H1 (cell line): ENCODE measurements at regions not wholly inside any gene's neighbourhood (a gene's known extent, or its start where the extent isn't known, plus 50 kb on each side); places are given as distances from the start of the nearest gene placed in this dataset.

Experiments used
- CTCF ChIA-PET: fragments of 300-600 bp; sonication (Branson Sonifier 250); formaldehyde crosslinking; loops from one replicate; lab custom pipeline; 2021; ENCODE audit not compliant: partially characterized antibody; lab: Charles Lee
- POLR2A ChIA-PET: fragments of 300-600 bp; sonication (Branson Sonifier 250); formaldehyde crosslinking; loops from one replicate; lab custom pipeline; 2021; ENCODE audit warnings: inconsistent platforms; ENCODE audit not compliant: partially characterized antibody; lab: Charles Lee
- DNase-seq, 2 experiments: peaks; one replicate each; pipeline versions ENCODE4 v3.0.0 to v3.0.0-alpha.2; 2010 to 2022; ENCODE audit warnings: low spot score in 2 of 2, low read depth in 1 of 2, mixed read lengths in 1 of 2
- FAIRE-seq: peaks from 2 replicates; lab custom pipeline; 2011; peaks lifted over from hg19 to GRCh38; lab: Jason Lieb, UNC
- H2AFZ ChIP-seq: 2 replicates; pipeline ENCODE4 v1.8.1; 2012; ENCODE audit warnings: low read length, inconsistent platforms
- H2AK5ac ChIP-seq: 2 replicates; pipeline ENCODE4 v1.6.1; 2013; ENCODE audit warnings: low read depth, low read length
- H2BK120ac ChIP-seq: replicated peaks from 2 replicates; pipeline ENCODE3; 2013; ENCODE audit warnings: low read depth, low read length, inconsistent platforms
- H2BK12ac ChIP-seq: 2 replicates; pipeline ENCODE4 v1.6.1; 2013; ENCODE audit warnings: low read depth, low read length
- H2BK15ac ChIP-seq: 2 replicates; pipeline ENCODE4 v1.6.1; 2013; ENCODE audit warnings: low read length
- H2BK20ac ChIP-seq: 2 replicates; pipeline ENCODE4 v1.6.1; 2013; ENCODE audit warnings: low read length
- H2BK5ac ChIP-seq: 2 replicates; pipeline ENCODE4 v1.6.1; 2013; ENCODE audit warnings: low read depth, low read length
- H3K14ac ChIP-seq: 2 replicates; pipeline ENCODE4 v1.6.1; 2013; ENCODE audit warnings: inconsistent platforms; ENCODE audit not compliant: insufficient read length
- H3K18ac ChIP-seq: 2 replicates; pipeline ENCODE4 v1.6.1; 2013; ENCODE audit warnings: low read length; ENCODE audit errors: extremely low read depth
- H3K23ac ChIP-seq: 2 replicates; pipeline ENCODE4 v1.6.1; 2013; ENCODE audit warnings: inconsistent platforms; ENCODE audit not compliant: insufficient read length
- H3K23me2 ChIP-seq: 2 replicates; pipeline ENCODE4 v1.6.1; 2013; ENCODE audit warnings: low read depth, low read length
- H3K27ac ChIP-seq: 2 replicates; pipeline ENCODE4 v1.6.1; 2011; ENCODE audit warnings: low read depth, low read length, inconsistent platforms
- H3K27me3 ChIP-seq, 4 experiments: replicated peaks in 1 of 4; 1 replicate in 1 of 4; 2 replicates in 3 of 4; pipeline versions ENCODE4 v1.6.1 to v1.8.1; 2011 to 2013; ENCODE audit warnings: low read length in 3 of 4, mild to moderate bottlenecking in 3 of 4, inconsistent platforms in 2 of 4, mixed read lengths in 2 of 4, moderate library complexity in 1 of 4; ENCODE audit not compliant: control insufficient read depth in 3 of 4, insufficient read depth in 3 of 4; ENCODE audit errors: extremely low read depth in 1 of 4
- H3K36me3 ChIP-seq, 4 experiments: 2 replicates each; pipeline versions ENCODE4 v1.6.1 to v1.8.1; 2011 to 2013; ENCODE audit warnings: mild to moderate bottlenecking in 4 of 4, low read length in 3 of 4, moderate library complexity in 2 of 4, control low read depth in 1 of 4, inconsistent platforms in 1 of 4; ENCODE audit not compliant: insufficient read depth in 4 of 4, control insufficient read depth in 2 of 4
- H3K4ac ChIP-seq: replicated peaks from 2 replicates; pipeline ENCODE3; 2013; ENCODE audit warnings: low read length, low read depth, mixed read lengths, inconsistent platforms; ENCODE audit not compliant: insufficient read length
- H3K4me1 ChIP-seq, 4 experiments: replicated peaks in 1 of 4; 1 replicate in 1 of 4; 2 replicates in 3 of 4; pipeline versions ENCODE4 v1.6.1 to v1.8.1; 2011 to 2013; ENCODE audit warnings: low read length in 3 of 4, inconsistent platforms in 2 of 4, mixed read lengths in 1 of 4; ENCODE audit not compliant: insufficient read depth in 4 of 4, control insufficient read depth in 3 of 4
- H3K4me2 ChIP-seq, 2 experiments: 2 replicates each; pipeline versions ENCODE4 v1.6.1 to v1.8.1; 2011 to 2013; ENCODE audit warnings: low read depth in 2 of 2, low read length in 2 of 2, control low read depth in 1 of 2, inconsistent platforms in 1 of 2, mild to moderate bottlenecking in 1 of 2; ENCODE audit not compliant: insufficient read depth in 1 of 2
- H3K4me3 ChIP-seq, 4 experiments: fragments of 200-600, 300-600 bp in 1 of 4; sonication (generic), shearing (Covaris generic), sonication (Bioruptor Twin) in 1 of 4; 2 replicates each; pipeline versions ENCODE4 v1.5.1 to v1.8.1; 2011 to 2016; ENCODE audit warnings: low read length in 4 of 4, low read depth in 3 of 4, control low read depth in 2 of 4, inconsistent platforms in 2 of 4, mild to moderate bottlenecking in 2 of 4, mixed read lengths in 1 of 4, moderate library complexity in 1 of 4; ENCODE audit not compliant: insufficient read depth in 2 of 4; ENCODE audit errors: extremely low read depth in 1 of 4
- H3K56ac ChIP-seq: replicated peaks from 2 replicates; pipeline ENCODE3; 2013; ENCODE audit warnings: low read depth, mild to moderate bottlenecking, mixed read lengths, low read length, inconsistent platforms; ENCODE audit not compliant: insufficient read length
- H3K79me1 ChIP-seq: 2 replicates; pipeline ENCODE4 v1.6.1; 2013; ENCODE audit warnings: low read depth, low read length, control low read depth
- H3K79me2 ChIP-seq, 2 experiments: 2 replicates each; pipeline versions ENCODE4 v1.6.1 to v1.8.1; 2012 to 2013; ENCODE audit warnings: low read length in 2 of 2, mild to moderate bottlenecking in 2 of 2, inconsistent platforms in 1 of 2; ENCODE audit not compliant: insufficient read depth in 2 of 2, control insufficient read depth in 1 of 2
- H3K9ac ChIP-seq, 4 experiments: replicated peaks in 1 of 4; 1 replicate in 1 of 4; 2 replicates in 3 of 4; pipeline versions ENCODE4 v1.6.1 to v1.8.1; 2011 to 2013; ENCODE audit warnings: low read depth in 3 of 4, low read length in 3 of 4, control low read depth in 2 of 4, mild to moderate bottlenecking in 2 of 4, moderate library complexity in 2 of 4, inconsistent platforms in 1 of 4; ENCODE audit errors: extremely low read depth in 1 of 4
- H3K9me3 ChIP-seq, 2 experiments: 2 replicates each; pipeline versions ENCODE4 v1.6.1 to v1.8.1; 2012 to 2013; ENCODE audit warnings: mild to moderate bottlenecking in 2 of 2, moderate library complexity in 2 of 2, control low read depth in 1 of 2, inconsistent platforms in 1 of 2, low read depth in 1 of 2, low read length in 1 of 2, mixed read lengths in 1 of 2; ENCODE audit not compliant: insufficient read depth in 2 of 2
- H4K20me1 ChIP-seq, 2 experiments: replicated peaks in 1 of 2; 2 replicates each; pipeline versions ENCODE3 to v1.8.1; 2011 to 2013; ENCODE audit warnings: inconsistent platforms in 2 of 2, low read length in 2 of 2, mild to moderate bottlenecking in 1 of 2; ENCODE audit not compliant: insufficient read depth in 2 of 2, control insufficient read depth in 1 of 2
- H4K5ac ChIP-seq: 2 replicates; pipeline ENCODE4 v1.6.1; 2013; ENCODE audit warnings: low read length, low read depth, mixed read lengths, inconsistent platforms; ENCODE audit not compliant: insufficient read length
- H4K8ac ChIP-seq: 2 replicates; pipeline ENCODE4 v1.8.0; 2013; ENCODE audit warnings: mild to moderate bottlenecking, moderate library complexity, low read length, inconsistent platforms; ENCODE audit not compliant: insufficient read depth; ENCODE audit errors: extremely low read depth
- H4K91ac ChIP-seq: replicated peaks from 2 replicates; pipeline ENCODE3; 2013; ENCODE audit warnings: low read length, mixed read lengths, inconsistent platforms; ENCODE audit not compliant: insufficient read length
- CBX5 ChIP-seq: fragments of 300-800, 300-1000 bp; sonication (generic); IDR thresholded peaks from 2 replicates; pipeline ENCODE4 v1.7.1; 2016; ENCODE audit warnings: antibody characterized with exemption, low read length, low read depth
- CHD1 ChIP-seq: IDR thresholded peaks from 2 replicates; pipeline ENCODE4 v1.6.1; 2012; ENCODE audit warnings: low read depth, low read length, improper control_type of control experiment
- HDAC6 ChIP-seq: IDR thresholded peaks from one replicate; pipeline ENCODE4 v1.7.1; 2012; ENCODE audit warnings: low read depth, mild to moderate bottlenecking, inconsistent platforms, low read length, moderate library complexity
- KDM4A ChIP-seq: IDR thresholded peaks from one replicate; pipeline ENCODE4 v1.7.1; 2012; ENCODE audit warnings: low read depth, mild to moderate bottlenecking, moderate library complexity, low read length, inconsistent platforms; ENCODE audit not compliant: severe bottlenecking
- RAD21 ChIP-seq, 2 experiments: IDR thresholded peaks in 1 of 2; conservative IDR thresholded peaks in 1 of 2; 2 replicates each; pipeline ENCODE4 v1.6.1; 2011; ENCODE audit warnings: low read depth in 2 of 2, low read length in 2 of 2, improper control_type of control experiment in 1 of 2, inconsistent platforms in 1 of 2, mild to moderate bottlenecking in 1 of 2, moderate library complexity in 1 of 2
- RXRA ChIP-seq: IDR thresholded peaks from 2 replicates; pipeline ENCODE4 v1.6.1; 2011; ENCODE audit warnings: low read depth, mild to moderate bottlenecking, low read length, moderate library complexity; ENCODE audit not compliant: insufficient read depth
- WGBS, 2 experiments: shearing (Covaris generic) in 1 of 2; methylation state at CpG; one replicate each; pipeline versions ENCODE4 v1.1.6 to v1.1.7; 2013 to 2015; ENCODE audit warnings: low lambda C conversion rate in 2 of 2, mixed read lengths in 2 of 2, inconsistent platforms in 1 of 2, low coverage in 1 of 2, missing lambda C conversion rate in 1 of 2; ENCODE audit not compliant: insufficient replicate concordance in 2 of 2, insufficient coverage in 1 of 2, insufficient read length in 1 of 2; ENCODE audit errors: extremely low coverage in 1 of 2, missing lambda C conversion rate in 1 of 2; 5-methylcytosine and 5-hydroxymethylcytosine counted together

DNA sequence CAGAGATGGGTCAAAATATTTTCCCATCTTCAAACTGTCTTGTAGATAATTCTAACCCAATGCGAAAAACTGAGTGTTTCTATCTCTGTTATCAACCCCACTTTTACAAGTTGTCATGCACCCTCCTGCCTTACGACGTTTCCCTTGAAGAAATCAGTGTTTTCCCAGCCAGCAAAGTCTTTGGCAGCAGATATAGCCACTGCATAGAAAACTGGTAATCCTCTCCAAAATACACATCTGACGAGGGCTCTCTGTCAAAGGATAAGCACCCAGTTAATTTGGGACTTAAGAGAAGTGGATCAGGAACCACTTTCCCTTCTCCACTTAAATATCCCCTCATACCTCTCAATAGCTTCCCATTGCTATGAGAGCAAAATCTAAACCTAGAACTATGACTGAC lies 351.9 kb upstream of the MIR17HG start:
- no peak overlapping the region for H3K4me2 ChIP-seq
- no peaks in the 10 kb centered on the region for H3K79me2 ChIP-seq
- H3K18ac ChIP-seq = no peak overlapping the region
- H3K4me3 ChIP-seq = no peak overlapping the region
- no peaks in the 10 kb centered on the region for H3K36me3 ChIP-seq
- no peak overlapping the region for H2AFZ ChIP-seq
- H4K5ac ChIP-seq = no peak overlapping the region
- POLR2A ChIA-PET = no interaction called here
- no peak overlapping the region for H3K56ac ChIP-seq
- H3K79me1 ChIP-seq = no peaks in the 10 kb centered on the region
- H3K27ac ChIP-seq = no peak overlapping the region
- FAIRE-seq (no peak), DNase-seq (no peak)
- no peak overlapping the region for H2AK5ac ChIP-seq
- no peak overlapping the region for H2BK12ac ChIP-seq
- H3K4me1 ChIP-seq = no peaks in the 10 kb centered on the region
- no peak overlapping the region for H3K14ac ChIP-seq
- H4K20me1 ChIP-seq = no peaks in the 10 kb centered on the region
- TF ChIP-seq RXRA (no peak), KDM4A (no peak), HDAC6 (no peak), CHD1 (no peak), RAD21 (IDR thresholded peaks at IDR 0.05 in 1 of 2, conservative IDR thresholded peaks at IDR 0.05 in 1 of 2; ENCODE audit: low read depth in 2 of 2, low read length in 2 of 2) (no peak), CBX5 (no peak)
- no peak overlapping the region for H2BK20ac ChIP-seq
- H4K8ac ChIP-seq = no peak overlapping the region
- H2BK120ac ChIP-seq = no peak overlapping the region
- CTCF ChIA-PET = no interaction called here
- no peak overlapping the region for H4K91ac ChIP-seq
- H2BK5ac ChIP-seq = no peak overlapping the region
- no peak overlapping the region for H3K9ac ChIP-seq
- H3K23me2 ChIP-seq = no peaks in the 10 kb centered on the region
- no peak overlapping the region for H3K23ac ChIP-seq
- no peak overlapping the region for H2BK15ac ChIP-seq
- no peaks in the 10 kb centered on the region for H3K27me3 ChIP-seq
- H3K9me3 ChIP-seq = no peaks in the 10 kb centered on the region
- 90% methylated on average over 4 of the region's 4 CpGs; no CpG with 5 or more reads in 1 of the 2 experiments for WGBS, 2 experiments
- H3K4ac ChIP-seq = no peak overlapping the region
